ENCODE measurements at regions not wholly inside any gene's neighbourhood (a gene's known extent, or its start where the extent isn't known, plus 50 kb on each side); places are given as distances from the start of the nearest gene placed in this dataset.
A peak's percentile ranks its signal among the peaks of the same experiment; 100 is the strongest.

DNA sequence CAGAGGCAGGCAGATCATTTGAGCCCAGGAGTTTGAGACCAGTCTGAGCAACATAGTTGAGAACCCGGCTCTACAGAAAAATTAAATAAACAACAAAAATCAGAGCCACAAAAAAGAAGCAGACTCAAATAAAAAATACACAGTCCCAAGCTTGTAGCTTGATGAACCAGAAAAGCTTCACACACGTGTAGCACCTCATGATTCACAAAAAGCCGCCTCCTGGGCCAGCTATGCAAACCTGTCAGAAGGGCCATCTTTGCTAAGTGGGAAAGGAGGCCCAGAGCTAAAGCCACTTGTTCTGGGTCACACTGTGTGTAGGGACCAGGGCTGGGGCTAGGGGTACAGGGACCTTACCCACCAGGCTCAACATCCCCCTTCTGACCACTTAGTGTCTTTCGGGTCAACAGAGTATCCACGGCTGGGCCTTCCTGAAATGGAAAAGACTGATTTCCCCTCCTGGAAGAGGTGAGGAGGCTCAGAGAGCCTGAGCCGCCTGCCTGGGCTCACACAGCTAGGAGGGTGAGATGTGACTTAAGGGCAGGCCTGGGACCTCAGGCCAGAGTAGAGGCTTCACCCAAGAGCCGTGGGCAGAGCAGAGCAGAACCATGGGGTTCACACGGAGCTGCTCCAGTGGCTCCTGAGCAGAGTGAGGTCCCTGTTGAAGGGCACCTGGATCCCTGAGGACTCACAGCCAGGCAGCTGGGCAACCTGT lies 269.6 kb downstream of the PARN start:
- DNase-seq, result no peak

DNA sequence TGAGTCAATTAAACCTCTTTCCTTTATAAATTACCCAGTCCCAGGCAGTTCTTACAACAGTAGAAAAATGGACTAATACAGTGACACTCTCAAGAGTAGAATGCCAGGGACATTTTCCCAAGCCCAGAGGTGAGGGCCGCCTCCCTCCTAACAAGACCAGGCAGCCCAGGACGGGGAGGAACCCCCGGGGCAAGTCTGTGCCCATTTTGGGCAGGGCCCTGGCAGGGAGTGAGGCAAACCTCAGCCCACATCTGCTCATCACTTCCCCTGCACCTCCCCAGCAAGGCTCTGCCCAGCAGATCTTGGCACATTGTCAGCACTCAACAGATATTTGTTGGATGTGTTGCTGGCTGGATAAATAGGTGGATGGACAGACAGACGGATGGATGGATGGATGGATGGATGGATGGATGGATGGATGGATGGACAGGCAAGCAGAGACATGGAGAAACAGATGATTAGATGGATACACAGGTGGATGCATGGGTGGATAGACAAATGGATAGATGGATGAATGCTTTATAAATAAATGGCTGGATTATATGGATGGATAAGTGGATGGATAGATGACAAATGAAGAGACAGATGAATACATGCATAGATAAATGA lies 271.3 kb downstream of the PARN start:
- DNase-seq, result no peak

DNA sequence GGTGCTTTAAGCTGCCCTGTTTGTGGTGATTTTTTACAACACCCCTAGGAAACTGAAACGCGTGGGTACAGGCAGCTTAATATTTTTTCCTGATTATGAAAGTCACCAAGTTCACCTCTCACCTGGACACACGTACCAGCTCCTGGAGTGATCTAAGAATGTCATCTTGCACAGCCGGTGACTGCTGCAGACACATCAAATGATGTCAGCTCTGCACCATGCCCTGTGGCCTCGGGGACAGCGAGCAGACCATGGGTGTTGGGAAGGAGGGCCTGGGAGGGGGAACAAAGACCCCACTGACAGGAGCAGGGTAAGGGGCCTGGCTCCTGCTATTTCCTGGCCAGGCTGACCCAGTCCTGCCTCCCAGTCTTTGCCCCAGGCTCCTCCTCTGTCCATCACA lies 272.7 kb downstream of the PARN start:
- DNase-seq, result no peak

DNA sequence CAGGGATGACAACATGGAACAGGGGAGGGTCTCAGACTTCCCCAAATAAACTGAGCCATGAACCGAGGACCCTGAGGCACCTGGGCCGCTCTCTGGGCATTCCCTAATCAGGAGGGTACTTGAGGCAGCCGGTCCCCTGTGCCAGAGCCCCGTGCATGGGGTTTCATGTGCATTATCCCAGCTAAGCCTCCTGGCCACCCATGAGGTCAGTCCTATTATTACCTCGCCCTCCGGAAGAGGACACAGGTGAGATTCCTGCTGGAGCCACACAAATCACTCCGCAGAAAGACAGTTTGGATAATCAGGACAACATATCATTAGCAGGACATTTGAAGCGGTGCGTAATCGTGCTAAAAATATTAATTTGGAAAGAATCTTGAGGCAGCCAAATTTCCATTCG lies 274.0 kb downstream of the PARN start:
- no peak for DNase-seq

DNA sequence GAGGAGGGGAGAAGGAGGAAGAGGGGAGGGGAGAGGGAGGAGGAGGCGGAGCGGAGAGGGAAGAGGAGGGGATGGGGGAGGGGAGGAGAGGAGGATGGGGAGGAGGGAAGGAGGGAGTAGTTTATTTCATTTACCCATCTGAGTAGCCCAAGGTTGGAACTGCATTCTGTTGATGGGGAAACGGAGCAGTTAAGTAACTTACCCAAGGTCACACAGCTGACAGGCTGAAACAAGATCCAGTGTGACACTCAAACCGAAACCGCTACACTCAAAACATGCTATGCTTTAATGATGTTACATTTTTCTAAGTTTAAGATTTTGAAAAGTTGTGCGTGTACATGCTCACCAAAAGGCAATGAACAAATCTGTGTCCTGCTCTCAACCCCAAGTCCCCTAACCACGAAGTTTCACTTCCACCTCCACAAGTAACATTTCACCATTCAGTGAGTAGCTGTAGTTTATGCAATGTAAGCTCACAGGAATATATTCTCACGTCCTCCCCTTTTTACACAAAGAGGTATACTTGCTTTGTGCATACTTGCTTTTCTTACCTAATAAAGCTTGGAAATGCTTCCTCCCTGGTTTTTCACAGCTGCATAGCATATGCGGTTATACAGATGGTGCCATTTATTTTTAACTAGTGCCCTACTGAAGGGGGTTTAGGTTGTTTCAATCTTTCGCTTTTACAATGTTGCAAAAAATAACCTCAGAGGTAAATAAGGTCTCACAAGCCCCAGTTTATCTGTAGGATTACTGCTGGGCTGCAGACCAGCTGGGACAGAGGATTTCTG lies 275.3 kb downstream of the PARN start:
- peak; percentile 32 for DNase-seq

DNA sequence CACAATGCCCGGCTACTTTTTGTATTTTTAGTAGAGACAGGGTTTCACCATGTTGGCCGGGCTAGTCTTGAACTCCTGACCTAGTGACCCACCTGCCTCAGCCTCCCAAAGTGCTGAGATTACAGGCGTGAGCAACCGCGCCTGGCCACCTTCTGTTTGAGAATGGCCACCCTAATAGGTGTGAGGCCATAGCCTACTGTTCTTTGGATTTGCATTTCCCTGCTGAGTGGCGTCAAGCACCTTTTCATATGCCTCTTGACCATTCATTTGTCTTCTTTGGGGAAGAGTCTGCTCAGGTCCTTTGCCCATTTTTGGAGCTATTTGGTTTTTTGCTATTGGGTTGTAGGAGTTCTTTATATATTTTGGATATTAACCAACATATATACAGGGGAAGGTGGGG lies 276.7 kb downstream of the PARN start:
- no peak for DNase-seq

DNA sequence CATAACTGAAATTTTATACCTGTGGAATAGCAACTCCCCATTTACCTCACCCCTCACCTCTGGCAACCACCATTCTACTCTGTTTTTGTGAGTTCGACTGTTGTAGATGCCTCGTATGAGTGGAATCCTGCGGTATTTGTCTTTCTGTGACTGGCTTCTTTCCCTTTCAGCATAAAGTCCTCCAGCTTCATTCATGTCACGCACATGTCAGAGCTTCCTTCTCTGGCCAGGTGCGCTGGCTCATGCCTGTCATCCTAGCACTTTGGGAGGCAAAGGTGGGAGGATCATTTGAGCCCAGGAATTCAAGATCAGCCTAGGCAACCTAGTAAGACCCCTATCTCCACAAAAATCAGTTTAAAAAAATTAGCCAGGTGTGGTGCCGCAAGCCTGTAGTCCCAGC lies 278.4 kb downstream of the PARN start:
- DNase-seq, result peak; percentile 36

DNA sequence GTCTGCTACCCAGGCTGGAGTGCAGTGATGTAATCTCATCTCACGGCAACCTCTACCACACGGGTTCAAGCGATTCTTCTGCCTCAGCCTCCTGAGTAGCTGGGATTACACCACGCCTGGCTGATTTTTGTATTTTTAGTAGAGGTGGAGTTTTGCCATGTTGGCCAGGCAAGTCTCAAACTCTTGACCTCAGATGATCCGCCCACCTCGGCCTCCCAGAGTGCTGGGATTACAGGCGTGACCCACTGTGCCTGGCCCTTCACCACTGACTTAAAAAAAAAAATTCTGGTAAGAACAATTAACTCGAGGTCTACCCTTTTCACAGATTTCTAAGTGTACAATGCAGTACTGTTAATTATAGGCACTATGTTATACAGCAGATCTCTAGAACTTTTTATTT lies 279.4 kb downstream of the PARN start:
- DNase-seq, result no peak

DNA sequence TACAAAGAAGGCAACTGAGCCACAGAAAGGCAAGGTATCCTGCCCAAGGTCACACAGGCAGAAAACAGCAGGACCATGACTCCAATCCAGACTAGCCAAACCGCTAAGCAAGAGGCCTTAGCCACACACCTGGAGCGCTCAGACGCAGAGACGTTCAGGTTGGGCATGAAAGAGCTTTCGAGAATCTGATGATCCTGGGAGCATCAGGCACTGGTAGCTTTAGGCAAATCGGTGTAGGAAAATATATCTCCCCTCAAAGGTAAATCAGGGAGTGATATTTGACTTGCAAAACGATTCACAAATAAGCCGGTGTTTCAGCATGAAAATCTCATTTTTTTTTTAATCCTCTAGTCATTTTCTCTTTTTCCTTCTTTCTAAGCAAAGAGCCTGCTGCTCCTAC lies 279.0 kb downstream of the MRTFB start:
- DNase-seq, result no peak

DNA sequence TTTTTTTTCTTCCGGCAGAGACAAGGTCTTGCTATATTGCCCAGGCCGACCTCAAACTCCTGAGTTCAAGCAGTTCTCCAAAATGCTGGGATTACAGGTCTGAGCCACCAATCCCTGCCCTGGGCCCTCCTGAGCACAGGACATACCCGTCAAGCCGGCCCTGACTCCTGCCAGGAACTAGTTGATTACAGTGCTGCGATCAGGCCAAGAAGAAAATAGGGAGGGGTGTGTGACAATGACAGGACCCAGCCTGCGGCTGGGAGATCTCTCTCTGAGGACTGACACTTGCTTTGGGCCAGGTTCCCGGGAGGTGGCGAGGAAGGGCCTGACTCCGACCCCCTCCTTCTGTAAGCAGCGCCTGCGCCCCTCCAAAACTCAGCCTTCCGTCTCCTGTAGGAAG lies 276.6 kb downstream of the MRTFB start:
- no peak for DNase-seq

DNA sequence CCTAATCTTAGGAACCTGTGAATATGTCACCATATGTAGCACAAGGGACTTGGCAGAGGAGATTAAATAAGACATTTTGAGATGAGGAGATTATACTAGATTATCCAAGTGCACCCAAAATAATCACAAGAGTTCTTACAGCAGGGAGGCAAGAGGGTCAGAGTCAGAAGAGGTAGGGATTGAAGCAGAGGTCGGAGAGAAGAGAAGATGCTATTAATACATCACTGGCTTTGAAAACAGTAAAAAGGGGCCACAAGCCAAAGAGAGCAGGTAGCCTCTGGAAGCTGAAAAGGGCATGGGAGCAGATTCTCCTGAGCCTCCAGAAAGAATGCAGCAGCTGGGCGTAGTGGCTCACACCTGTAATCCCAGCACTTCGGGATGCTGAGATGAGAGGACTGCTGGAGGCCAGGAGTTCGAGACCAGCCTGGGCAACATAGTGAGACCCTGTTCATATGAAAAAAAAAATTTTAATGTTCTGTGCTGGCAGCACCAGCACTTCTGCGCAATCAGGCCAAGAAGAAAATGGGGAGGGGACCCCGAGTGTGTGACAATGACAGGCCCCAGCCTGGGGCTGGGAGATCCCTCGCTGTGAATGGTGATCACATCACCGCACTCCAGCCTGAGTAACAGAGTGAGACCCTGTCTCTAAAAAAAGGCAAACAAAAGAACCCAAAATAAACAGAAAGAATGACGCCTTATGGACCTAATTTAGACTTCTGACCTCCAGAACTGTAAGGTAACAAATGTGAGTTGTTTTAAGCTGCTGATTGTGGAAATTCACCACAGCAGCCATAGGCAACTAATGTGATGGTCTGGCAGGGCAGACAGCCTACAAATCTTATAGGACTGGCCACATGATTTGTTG lies 275.4 kb downstream of the MRTFB start:
- DNase-seq, result no peak

DNA sequence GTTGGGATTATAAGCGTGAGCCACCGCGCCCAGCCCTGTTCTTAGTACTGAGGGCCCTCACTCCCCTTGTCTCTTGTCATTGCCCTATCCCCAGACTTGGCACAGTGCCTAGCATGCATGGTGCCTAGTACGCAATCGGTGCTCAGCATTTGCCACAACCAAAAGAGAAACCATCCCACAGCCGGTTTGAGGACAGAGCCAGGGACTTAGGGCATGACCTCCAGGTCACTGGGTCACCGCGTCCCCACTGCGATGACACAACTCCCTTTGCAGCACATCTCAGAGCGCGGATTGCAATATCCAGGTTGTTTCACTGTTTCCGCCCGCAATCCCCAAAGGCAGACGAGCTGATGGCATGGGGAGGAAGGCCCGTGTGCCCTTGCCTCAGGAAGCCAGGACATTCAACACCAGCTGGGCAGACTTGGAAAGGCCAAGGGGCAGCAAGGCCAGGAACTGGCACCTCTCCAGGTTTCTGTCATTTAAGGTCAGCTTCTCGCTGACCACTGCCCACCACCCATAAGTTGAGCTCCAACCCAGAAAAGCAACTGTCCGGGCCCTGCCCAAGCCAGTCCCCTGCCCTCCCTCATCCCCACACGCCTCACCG lies 274.5 kb downstream of the MRTFB start:
- DNase-seq, result no peak

DNA sequence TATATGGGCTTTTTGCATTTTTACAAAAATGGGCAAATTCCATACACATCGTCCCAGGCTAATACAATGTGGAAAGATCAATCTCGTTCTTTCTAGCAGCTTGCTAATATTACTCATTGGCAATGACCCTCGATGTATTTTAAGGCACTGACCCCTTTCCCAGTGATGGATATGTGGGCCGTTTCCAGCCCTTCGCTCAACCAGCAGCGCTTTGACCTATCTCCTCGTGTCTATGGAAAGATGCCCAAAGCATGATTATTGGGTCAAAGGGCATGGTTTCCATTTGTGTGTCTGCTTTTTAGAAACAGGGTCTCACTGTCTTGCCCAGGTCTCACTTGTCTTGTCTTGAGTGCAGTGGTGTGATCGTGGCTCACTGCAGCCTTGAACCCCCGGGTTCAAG lies 273.8 kb downstream of the MRTFB start:
- DNase-seq, result no peak

DNA sequence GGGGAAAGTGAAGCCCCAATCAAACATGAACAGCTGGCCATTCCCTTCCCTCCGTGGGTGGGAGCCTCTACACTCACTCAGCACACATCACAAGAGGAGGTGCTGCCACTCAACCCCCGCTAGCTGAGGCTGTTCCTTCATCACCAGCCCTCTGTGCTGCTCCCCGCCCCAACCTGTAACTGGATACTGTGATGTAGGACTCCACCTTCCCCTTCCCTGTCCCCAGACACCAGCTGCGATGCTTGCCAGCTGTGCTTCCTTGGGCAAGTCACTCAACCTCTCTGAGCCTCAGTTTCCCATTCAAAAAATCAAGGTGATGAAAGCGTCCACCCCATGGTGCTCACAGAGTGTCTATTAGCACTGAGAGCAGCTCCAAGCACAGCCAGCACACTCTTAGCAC lies 273.2 kb downstream of the MRTFB start:
- DNase-seq, result no peak

DNA sequence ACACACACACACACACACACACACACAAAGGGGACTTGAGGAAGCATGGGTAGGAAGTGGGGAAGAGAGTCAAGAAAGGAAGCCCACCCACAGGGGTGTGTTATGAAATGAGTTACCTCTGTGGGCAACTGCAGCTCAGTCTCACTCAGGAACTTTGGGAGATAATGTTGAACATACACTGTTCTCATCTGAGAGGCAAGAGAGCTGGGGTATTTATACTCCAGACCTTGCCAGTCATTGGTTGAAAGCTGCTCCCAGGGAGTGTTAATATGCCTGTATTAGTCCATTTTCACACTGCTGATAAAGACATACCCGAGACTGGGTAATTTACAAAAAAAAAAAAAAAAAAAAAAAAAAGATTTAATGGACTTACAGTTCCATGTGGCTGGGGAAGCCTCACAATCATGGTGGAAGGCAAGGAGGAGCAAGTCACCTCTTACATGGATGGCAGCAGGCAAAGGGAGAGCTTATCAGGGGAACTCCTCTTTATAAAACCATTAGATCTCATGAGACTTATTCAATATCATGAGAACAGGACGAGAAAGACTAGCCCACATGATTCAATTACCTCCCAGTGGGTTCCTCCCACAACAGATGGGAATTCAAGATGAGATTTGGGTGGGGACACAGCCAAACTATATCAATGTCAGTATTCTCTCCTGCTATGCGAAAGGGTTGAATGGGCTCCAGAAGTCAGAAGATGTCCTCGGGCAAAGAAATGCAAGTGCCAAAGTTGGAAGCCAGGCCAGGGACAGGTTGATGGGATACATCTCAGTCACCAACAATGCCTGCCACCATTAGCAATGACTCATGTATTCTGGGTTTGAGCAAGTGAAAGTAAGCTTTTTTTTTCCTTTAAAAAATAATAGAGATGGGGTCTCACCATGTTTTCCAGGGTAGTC lies 270.5 kb downstream of the MRTFB start:
- DNase-seq, result no peak

DNA sequence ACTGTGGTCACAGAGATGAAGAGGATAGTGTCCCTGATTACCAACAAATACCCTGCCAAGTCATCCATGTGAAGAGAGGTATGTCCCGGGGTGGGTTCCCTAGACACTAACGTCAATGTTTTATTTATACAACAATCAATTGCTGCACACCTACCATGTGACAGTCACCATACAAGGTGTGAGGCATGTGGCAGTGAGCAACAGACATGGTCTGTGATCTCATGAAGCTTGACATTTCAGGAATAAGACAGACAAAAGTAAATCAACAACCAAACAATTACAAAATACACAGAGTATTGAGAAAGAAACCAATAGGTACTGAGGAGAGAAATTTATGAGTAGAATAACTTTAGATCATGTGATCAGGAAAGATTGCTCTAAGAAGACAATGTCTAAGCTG lies 268.6 kb downstream of the MRTFB start:
- no peak for DNase-seq

DNA sequence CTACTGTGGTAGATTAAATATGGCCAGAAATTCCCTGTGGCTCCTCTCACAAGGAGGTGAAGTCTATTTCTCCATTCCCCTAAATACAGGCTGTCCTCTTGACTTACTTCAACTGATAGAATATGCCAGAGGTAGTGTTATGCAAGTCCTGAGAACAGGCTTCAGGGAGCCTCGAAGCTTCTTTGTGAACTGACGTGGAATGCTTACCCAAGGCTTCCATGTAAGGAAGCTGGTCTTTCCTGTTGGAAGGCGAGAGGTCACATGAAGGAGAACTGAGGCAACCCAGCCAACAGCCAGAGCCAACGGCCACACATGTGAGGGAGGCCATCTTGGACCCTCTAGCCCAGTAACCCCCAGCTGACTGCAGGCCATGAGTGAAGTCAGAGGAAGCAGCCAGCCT lies 267.9 kb downstream of the MRTFB start:
- DNase-seq, result no peak

DNA sequence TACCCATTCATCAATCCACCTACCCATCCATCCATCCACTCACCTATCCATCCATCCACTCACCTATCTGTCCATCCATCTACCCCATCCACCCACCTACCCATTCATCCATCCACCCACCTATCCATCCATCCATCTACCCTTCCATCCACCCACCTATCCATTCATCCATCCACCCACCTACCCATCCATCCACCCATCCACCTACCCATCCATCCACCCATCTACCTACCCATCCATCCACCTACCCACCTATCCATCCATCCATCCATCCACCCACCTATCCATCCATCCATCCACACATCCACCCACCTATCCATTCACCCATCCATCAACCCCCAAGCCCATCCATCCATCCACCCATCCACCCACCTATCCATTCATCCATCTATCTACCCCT lies 267.1 kb downstream of the MRTFB start:
- no peak for DNase-seq

DNA sequence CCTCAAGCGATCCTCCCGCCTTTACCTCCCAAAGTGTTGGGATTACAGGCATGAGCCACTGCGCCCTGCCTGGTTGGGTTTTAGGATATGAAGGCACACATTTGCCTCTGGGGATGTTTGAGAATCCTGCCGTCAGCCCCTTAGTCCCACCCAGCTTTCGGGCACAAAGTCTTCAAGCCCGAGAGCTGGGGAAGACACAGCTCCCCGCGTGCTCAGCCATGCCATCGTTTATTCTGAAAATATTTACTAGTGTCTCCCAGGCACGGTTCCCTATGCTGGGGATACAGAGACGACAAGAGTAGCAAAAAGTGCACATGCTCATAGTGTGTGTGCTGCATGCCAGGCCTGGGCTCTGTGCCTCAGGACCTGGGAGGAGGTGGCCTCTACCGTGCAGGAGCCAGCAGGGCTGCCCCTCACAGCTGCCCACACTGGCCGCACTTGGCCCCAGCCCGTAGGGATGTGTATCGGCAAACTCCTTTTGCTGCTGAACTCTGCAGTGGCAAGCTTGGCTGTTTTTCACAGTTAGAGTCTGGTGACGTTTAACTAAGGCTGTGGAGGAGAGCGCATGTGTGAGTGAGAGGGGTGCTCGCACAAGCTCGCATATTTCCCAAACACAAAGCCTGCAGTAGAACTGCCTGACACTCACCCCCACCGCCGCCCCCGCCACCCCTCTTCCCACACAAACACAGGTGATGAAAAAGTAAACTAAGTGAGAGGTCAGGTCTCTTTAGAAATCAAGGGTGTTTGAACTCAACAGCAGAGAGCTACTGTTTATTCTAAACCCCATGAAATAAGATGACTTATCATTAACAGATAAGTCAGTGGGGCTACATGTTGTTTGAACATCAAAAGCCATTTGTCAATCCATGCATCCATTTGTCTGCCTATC lies 266.4 kb downstream of the MRTFB start:
- peak; percentile 60 for DNase-seq

DNA sequence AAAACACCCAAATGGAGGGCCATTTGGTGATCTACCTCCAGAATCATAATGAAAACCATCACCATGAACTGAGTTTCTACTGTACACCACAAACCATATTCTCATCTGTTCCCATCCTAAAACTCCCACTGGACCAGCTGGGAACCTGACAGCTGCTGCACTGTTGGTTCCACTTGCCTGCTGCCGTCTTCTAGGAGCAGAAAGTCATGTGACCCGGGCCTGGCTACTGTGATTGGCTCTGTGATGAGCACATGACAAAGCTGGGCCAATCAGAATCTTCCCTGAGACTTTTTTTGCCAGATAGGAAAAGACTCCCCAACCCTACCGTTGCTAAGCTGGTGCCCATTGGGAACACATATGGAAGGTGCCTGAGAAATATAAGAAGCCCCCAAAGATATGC lies 264.2 kb downstream of the MRTFB start:
- no peak for DNase-seq

Measured in tongue (tissue), 1 donor.